ENCODE measurements at regions not wholly inside any gene's neighbourhood (a gene's known extent, or its start where the extent isn't known, plus 50 kb on each side); places are given as distances from the start of the nearest gene placed in this dataset.

DNA sequence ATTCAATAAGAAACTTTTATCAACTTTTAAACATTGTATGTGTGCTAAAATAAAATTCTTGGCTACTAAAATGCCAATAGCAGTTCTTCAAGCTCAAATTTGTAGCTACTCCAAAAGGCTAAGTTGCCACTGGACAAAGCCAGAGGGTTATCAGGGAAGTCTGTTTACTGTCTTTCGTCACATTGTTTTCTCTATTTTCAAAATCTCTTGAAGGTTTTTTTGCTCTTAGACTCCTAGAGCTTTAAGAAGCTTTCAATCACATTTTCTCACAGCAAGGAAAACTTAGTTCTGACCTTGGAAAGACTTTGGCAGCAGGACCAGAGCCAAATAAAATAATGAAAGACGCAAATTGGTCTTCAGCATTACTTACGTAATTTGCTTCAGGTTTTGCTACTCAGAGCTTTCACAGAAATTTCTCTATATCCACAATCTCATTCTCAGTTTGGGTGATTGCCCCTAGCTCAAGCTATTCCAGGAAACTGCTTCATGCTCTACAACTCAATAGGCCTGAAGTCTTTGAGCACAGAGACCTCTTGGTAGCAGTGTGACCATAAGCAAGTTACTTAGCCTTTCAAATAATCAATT lies 257.7 kb downstream of the GABRG2 start:
- TF ChIP-seq, protein P1, sequence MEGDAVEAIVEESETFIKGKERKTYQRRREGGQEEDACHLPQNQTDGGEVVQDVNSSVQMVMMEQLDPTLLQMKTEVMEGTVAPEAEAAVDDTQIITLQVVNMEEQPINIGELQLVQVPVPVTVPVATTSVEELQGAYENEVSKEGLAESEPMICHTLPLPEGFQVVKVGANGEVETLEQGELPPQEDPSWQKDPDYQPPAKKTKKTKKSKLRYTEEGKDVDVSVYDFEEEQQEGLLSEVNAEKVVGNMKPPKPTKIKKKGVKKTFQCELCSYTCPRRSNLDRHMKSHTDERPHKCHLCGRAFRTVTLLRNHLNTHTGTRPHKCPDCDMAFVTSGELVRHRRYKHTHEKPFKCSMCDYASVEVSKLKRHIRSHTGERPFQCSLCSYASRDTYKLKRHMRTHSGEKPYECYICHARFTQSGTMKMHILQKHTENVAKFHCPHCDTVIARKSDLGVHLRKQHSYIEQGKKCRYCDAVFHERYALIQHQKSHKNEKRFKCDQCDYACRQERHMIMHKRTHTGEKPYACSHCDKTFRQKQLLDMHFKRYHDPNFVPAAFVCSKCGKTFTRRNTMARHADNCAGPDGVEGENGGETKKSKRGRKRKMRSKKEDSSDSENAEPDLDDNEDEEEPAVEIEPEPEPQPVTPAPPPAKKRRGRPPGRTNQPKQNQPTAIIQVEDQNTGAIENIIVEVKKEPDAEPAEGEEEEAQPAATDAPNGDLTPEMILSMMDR (IDR thresholded peaks at IDR 0.05; ENCODE audit: extremely low read depth in 1 of 2, insufficient read depth in 1 of 2, low read depth in 1 of 2, low read length in 2 of 2), result no peak
- TF ChIP-seq POLR2A (IDR thresholded peaks at IDR 0.05; ENCODE audit: low read depth, low read length) (no peak), POLR2AphosphoS5 (IDR thresholded peaks at IDR 0.05; ENCODE audit: insufficient read depth, low read depth, low read length) (no peak), EZH2 (IDR thresholded peaks at IDR 0.05; ENCODE audit: borderline replicate concordance, low read depth, low read length, severe bottlenecking) (no peak)
- TF ChIP-seq, protein P2, sequence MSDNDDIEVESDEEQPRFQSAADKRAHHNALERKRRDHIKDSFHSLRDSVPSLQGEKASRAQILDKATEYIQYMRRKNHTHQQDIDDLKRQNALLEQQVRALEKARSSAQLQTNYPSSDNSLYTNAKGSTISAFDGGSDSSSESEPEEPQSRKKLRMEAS (IDR thresholded peaks at IDR 0.05; ENCODE audit: insufficient read depth, insufficient read length), result no peak

All from endothelial cell of umbilical vein (primary cell).